ENCODE measurements at regions not wholly inside any gene's neighbourhood (a gene's known extent, or its start where the extent isn't known, plus 50 kb on each side); places are given as distances from the start of the nearest gene placed in this dataset.

DNA sequence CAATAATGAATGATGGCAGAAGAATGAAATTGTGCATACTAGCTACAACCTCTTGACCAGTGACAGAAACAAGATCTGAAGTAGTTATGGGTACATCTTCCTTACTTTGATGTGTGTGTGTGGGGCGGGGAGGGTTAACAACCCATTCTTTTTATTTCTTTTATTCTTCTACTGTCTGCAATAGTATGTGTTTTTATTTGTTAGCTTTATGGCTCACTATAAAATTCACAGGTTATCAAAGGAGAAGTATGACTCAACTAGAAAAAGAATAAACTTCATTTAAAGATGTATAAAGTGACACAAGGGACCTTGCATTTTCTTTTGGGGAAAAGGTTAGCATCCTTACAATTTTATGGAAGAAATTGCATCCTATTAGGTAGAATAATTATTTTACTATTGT, 430.5 kb downstream of the DAD1 start:
- H3K36me3 ChIP-seq, result no peaks in the 10 kb centered on the region
- H3K27me3 ChIP-seq (ENCODE audit: low read depth), result peaks cover under 1% of the 10 kb centered on the region
- no peaks in the 10 kb centered on the region for H3K4me1 ChIP-seq
- ATAC-seq, result no peak
- H3K9me3 ChIP-seq, result no peaks in the 10 kb centered on the region
- TF ChIP-seq, protein P1, sequence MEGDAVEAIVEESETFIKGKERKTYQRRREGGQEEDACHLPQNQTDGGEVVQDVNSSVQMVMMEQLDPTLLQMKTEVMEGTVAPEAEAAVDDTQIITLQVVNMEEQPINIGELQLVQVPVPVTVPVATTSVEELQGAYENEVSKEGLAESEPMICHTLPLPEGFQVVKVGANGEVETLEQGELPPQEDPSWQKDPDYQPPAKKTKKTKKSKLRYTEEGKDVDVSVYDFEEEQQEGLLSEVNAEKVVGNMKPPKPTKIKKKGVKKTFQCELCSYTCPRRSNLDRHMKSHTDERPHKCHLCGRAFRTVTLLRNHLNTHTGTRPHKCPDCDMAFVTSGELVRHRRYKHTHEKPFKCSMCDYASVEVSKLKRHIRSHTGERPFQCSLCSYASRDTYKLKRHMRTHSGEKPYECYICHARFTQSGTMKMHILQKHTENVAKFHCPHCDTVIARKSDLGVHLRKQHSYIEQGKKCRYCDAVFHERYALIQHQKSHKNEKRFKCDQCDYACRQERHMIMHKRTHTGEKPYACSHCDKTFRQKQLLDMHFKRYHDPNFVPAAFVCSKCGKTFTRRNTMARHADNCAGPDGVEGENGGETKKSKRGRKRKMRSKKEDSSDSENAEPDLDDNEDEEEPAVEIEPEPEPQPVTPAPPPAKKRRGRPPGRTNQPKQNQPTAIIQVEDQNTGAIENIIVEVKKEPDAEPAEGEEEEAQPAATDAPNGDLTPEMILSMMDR (IDR thresholded peaks at IDR 0.05), result no peak
- H3K27ac ChIP-seq, result no peak overlapping the region
- no peak for DNase-seq
- no peak overlapping the region for H3K4me3 ChIP-seq
- intact Hi-C loops (cut with DNase I), result no loop called here

DNA sequence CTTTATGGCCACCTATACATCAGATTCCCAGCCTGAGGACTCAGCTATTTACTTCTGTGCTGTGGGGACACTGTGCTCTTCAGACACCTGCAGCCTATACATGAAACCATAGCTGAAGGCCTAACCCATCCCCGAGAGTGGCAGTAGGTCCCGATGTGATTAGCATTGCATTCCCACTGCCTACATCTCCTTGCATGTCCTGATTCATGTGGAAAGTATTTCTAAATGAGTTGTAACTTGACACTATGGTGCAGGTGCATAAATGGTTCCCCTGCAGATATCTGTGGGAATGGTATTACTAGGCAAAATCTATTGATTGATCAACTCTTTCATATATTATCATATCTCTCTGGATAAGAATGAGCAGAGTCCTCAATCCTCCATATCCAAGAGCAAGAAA, 433.5 kb downstream of the DAD1 start:
- DNase-seq, result no peak
- TF ChIP-seq, protein P1 (IDR thresholded peaks at IDR 0.05), result no peak
- no peaks in the 10 kb centered on the region for H3K9me3 ChIP-seq

DNA sequence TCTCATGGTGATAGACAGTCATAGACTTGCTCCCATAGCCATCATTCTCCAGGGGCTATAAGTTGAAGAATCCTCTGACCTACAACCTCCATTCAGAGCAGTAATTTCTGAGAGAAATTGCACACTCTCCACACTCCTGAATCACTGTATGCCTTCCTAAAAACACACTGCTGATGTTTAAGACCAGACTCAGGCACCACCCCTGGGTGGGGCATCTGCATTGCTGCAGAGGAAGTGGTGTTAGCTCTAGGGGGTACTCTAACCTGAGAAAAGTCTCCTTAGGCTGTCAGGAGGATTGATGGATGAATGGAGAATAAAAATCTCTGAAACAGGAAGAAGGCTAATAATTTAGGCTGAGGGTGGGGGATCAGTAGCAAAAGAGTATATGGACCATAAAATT, 436.1 kb downstream of the DAD1 start:
- H3K4me1 ChIP-seq, result no peaks in the 10 kb centered on the region
- TF ChIP-seq, protein P1 (IDR thresholded peaks at IDR 0.05), result no peak
- no peaks in the 10 kb centered on the region for H3K36me3 ChIP-seq
- H3K9me3 ChIP-seq, result no peaks in the 10 kb centered on the region
- intact Hi-C loops (cut with DNase I), result no loop called here
- DNase-seq (no peak), ATAC-seq (no peak)
- H3K27ac ChIP-seq, result no peak overlapping the region
- no peaks in the 10 kb centered on the region for H3K27me3 ChIP-seq (ENCODE audit: low read depth)
- no peak overlapping the region for H3K4me3 ChIP-seq

More for the DNA sequence above, 433.5 kb downstream of the DAD1 start:
- ATAC-seq, result no peak
- no peaks in the 10 kb centered on the region for H3K36me3 ChIP-seq
- no peaks in the 10 kb centered on the region for H3K27me3 ChIP-seq (ENCODE audit: low read depth)
- H3K4me3 ChIP-seq, result no peak overlapping the region
- H3K4me1 ChIP-seq, result no peaks in the 10 kb centered on the region
- no peak overlapping the region for H3K27ac ChIP-seq
- intact Hi-C loops (cut with DNase I), result no loop called here

DNA sequence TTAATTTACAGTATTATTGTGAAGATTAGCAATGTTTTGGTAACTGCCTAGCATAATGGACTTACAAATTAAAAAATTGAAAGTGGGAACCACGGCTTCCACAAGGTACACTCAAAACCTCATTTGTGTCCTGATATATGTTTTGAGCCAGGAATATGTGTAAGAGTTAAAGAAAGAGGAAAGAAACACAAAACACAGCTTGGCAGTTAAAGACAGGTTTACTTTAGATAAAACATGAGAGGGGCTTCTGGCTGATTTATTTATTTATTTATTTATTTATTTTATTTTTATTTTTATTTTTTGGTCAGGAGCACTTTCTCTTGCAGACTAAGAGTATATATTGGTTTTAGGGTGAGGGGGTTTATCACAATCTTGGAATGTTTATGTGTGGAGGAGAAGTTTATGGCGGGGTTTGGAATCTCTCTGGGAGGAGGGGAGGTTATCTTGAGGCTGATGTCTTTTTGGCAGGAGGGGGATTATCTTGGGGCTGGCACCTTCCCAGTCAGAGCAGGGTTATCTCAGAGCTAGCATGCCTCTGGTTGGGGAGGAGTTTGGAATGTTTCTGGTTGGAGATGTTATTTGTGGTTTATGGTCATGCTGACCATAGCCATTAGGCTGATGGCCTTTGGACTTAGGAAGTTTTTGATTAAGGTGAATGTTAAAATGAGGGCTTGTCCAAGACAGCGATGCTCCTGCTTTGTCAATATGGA, 436.7 kb downstream of the DAD1 start:
- no peak overlapping the region for H3K27ac ChIP-seq
- H3K36me3 ChIP-seq, result no peaks in the 10 kb centered on the region
- H3K27me3 ChIP-seq (ENCODE audit: low read depth), result no peaks in the 10 kb centered on the region
- no peaks in the 10 kb centered on the region for H3K9me3 ChIP-seq
- DNase-seq, result no peak
- no peaks in the 10 kb centered on the region for H3K4me1 ChIP-seq
- no peak for ATAC-seq
- H3K4me3 ChIP-seq, result no peak overlapping the region
- intact Hi-C loops (cut with DNase I), result no loop called here
- TF ChIP-seq, protein P1 (IDR thresholded peaks at IDR 0.05), result no peak

DNA sequence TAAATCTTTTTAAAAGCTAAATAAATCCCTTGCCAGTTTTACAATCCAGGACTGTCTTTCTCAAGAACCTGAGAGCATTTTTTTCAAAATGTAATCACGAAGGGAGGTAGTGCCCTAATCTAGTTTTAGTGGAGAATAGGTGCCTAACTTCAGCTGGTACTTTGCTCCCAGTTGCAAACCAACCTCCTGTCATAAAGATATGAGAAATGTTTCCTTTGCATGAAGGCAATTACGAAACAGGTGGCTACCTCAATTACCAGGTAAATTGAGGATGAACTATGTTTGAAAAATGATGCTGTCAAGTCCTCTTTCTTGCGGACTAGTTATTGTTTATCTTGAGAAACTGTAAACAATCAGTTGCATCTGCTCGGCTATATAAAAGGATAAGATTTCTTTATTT, 437.9 kb downstream of the DAD1 start:
- ATAC-seq, result no peak

More for the DNA sequence above, 437.9 kb downstream of the DAD1 start:
- no peaks in the 10 kb centered on the region for H3K9me3 ChIP-seq
- H3K27ac ChIP-seq, result no peak overlapping the region
- DNase-seq, result no peak
- no peaks in the 10 kb centered on the region for H3K27me3 ChIP-seq (ENCODE audit: low read depth)
- H3K36me3 ChIP-seq, result no peaks in the 10 kb centered on the region
- H3K4me3 ChIP-seq, result no peak overlapping the region
- no peaks in the 10 kb centered on the region for H3K4me1 ChIP-seq
- intact Hi-C loops (cut with DNase I), result no loop called here
- TF ChIP-seq, protein P1 (IDR thresholded peaks at IDR 0.05), result no peak
